HK-2 (cell line): ENCODE measurements at regions not wholly inside any gene's neighbourhood (a gene's known extent, or its start where the extent isn't known, plus 50 kb on each side); places are given as distances from the start of the nearest gene placed in this dataset.
"Not testable (repeated sequence)": the region's sequence is repeated elsewhere in the genome, so short reads cannot be mapped to it uniquely, and the experiment has no call there.

ENCODE experiments used
- DNase-seq: peaks from one replicate; pipeline ENCODE4 v3.0.0-alpha.2; 2018; ENCODE audit not compliant: unreplicated experiment

DNA sequence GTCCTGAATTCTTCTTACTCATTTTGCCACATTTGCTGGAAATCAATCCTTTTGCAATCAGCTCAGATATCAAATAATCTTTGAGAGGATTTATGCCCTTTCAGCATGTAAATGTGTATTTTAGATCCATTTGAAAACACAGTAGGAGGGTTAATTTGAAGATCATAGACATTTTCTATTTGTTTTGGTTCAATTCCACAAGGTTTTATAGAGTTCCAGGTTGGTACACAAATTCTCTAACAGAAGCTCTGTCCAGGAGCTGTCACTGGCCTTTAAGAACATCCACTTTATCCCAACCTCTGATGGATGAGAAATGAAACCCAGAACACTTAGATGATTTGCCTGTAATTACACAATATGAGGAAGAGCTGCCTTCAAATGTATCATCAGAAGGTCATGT lies 157.3 kb upstream of the CHAC2 start:
- DNase-seq: no peak

DNA sequence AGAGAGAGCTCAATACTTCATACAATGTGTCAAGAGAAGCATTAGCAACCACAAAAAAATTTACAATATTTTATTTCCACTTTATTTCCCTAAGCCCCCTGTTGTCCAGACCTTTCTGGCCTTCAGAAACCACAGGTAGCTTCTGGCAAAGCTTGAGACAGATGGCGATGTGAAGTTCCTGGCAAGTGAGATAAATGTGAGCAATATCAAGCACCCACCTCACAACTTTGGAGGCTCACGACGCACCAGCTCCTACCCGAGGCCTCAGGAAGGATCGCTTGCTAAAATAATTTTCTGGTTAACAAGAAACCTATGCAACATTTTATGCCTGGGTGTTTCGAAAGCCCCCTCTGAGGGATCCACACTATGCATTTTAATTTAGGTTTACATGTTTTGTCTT lies 158.1 kb upstream of the CHAC2 start:
- DNase-seq: no peak

DNA sequence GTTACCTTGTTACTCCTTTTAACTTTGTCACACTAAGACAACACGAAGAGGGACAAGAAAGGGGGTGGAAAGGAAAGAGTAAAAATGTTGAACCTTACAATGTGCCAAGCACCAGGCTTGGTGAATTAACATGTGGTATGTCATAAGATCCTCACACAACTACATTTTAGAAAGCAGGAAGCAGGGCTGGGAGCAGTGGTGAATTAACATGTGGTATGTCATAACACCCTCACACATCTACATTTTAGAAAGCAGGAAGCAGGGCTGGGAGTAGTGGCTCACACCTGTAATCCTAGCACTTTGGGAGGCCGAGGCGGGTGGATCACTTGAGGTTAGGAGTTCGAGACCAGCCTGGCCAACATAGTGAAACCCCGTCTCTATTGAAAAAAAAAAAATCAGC lies 159.3 kb upstream of the CHAC2 start:
- DNase-seq: no peak

DNA sequence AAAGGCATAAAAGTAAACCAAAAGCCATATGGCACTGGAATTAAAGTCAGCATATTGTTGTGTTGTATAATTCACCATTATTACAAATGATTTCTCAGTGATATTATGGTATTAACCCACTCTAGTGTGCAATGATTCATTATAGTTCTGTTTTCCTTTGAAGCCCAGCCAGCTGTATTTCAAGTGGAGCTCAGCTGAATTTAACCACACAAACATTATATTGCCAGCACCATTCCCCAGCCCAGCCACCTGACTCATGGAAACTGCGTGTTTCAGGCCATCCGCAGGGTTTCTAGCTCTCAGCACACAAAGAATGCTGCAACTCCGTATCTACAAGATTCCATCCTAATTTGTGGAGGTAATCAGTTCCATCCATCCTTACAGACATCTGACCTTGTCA lies 166.8 kb upstream of the CHAC2 start:
- DNase-seq: no peak

DNA sequence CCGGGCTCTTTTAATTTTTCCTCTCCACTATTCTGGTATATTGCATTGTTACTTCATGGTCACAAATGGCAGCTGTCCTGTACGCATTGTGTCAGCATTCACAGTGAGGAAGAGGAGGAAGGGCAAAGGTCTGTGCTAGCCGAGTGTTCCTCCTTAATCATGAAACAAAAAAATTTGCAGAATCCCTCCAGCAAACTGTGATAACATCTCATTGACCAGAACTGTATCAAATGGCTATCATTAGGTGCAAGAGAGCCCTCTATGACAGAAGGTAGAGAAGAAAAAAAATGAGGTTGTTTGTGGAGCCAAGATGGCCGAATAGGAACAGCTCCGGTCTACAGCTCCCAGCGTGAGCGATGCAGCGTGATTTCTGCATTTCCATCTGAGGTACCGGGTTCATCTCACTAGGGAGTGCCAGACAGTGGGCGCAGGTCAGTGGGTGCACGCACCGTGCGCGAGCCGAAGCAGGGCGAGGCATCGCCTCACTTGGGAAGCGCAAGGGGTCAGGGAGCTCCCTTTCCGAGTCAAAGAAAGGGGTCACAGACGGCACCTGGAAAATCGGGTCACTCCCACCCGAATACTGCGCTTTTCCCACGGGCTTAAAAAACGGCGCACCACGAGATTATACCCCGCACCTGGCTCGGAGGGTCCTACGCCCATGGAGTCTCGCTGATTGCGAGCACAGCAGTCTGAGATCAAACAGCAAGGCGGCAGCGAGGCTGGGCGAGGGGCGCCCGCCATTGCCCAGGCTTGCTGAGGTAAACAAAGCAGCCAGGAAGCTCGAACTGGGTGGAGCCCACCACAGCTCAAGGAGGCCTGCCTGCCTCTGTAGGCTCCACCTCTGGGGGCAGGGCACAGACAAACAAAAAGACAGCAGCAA lies 180.6 kb upstream of the CHAC2 start:
- not testable (repeated sequence) for DNase-seq

DNA sequence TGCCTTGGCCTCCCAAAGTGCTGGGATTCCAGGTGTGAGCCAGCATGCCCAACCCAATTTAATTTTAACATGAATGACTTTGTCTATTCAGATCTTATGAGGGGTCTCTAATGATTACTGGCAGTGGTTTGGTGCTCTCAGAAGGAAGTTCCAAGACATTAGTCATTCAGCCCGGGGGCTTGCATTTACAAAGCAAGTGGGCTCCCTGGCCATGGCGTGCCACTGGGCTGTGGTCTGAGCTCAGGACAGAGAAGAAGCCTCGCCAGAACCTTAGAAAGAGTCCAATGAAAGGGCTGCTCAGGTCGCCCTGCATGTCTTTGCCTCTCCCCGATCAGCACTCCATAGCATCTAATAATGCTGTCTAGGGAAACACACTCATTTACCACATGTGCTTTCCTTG lies 182.6 kb upstream of the CHAC2 start:
- DNase-seq: no peak

DNA sequence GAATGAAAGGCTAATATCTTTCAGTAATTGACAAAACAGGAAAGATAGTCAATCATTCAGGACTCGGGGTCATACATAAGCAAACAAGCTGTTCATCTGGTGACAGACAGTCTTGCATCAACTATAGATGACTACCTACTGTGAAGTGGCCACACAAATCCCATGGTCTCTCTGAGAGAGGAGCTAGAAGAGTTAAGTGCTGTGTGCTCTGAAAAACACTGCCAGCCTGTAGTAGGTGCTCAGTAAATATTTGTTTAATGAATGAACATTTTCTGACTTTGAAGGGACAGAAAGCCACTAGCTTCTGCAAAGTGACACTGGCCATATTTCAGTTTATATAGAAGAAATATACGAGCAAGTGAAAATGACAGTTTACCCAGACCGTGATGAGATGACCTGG lies 184.0 kb upstream of the CHAC2 start:
- no peak for DNase-seq

DNA sequence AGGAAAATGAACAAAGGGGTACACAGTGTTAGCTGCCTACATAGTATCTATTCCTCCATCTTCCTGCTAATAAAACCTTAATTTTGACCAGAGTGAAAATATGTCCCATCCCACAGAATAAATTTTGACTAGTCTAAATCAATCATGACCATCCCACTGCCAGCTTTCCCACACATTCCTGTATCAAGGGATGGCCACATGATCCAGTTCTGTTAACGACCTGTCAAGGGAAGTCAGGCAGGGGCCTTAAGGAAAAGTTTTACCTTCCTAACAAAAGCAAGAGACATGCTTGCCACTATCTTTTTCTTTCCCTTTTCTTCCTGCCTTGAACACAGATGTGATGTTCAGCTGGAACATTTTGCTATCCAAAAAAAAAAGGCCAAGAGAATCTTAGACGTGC lies 185.0 kb upstream of the CHAC2 start:
- no peak for DNase-seq

DNA sequence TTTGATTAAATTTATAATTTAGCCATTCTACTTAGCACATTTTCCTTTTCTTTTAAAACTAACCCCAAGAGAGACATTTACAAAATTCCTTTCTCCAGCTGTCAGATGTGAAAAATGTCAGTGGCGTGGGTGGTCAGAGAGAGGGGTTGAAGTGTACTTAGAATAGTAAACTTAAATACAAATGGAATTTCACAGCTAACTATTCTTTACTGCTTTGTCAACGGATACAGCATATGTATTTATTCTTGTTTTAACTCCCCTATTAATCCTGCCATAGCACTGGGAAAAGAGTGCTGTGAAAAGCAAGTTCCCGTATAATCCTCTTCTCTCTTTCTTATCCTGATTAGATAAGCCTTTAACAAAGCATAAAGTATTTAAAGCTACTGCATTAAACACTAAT lies 191.4 kb upstream of the CHAC2 start:
- no peak for DNase-seq

DNA sequence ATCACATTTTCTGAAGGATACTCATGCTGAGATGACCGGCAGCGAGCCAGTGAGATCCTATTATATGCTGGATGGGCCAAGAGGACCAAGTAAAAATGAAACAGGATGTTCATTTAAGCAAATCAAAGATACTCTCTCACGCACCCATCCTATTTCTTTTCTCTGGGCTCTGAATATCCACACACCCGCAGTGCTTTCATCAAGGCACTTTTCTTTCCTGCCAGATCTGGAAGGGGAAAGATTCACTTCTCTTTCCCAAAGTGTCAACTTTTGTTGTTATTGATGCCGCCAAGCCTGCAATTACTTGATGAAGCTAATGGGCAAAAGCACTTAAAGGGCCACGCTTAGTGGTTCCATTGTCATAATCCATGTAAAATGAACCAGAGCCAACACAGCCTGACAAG lies 191.9 kb upstream of the CHAC2 start:
- no peak for DNase-seq

DNA sequence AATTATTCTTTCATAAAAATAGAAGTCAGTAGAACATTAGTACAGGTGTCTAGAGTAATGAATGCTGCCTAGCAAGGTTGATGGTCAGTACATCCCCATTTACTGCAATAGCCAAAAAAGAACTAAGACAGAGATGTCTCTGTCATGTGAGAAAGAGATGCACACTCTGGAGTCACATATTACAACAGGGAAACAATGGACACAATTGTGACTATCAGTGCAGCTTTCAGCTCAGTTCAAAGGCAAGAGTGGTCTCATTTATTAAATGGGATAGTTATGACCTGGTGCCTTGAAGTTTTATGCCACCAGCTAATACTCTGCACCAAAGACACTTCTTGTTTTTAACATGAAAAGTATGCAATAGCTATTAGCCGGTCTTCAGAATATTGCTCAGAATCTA lies 194.9 kb upstream of the CHAC2 start:
- no peak for DNase-seq

DNA sequence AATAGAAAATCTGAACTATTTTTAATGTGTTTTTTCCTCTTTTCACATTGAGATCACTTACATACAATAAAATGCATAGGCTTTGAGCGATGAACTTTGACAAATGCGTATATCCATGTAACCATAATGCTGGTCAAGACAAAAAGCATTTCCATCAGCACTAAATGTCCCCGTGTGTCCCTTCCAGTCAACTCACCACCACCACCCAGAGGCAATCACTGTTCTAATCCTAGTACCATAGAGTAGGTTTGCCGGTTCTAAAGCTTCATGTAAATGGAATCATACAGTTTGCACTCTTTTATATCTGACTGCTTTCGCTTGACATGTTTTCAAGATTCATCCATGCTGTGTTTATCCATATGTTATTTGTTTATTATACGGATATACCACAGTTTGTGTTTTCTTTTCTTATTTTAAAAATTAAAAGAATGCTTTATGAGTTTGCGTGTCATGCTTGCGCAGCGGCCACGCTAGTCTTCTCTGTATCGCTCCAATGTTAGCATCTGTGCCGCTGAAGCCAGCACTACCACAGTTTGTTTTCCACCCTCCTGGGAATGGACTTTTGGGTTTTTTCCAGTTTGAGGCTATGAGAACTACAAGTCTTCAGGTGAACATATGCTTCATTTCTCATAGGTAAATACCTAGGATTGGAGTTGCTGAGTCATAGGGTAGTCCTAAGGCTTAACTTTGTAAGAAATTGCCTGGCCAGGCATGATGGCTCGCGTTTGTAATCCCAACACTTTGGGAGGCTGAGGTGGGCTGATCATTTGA lies 197.5 kb upstream of the CHAC2 start:
- DNase-seq: no peak

DNA sequence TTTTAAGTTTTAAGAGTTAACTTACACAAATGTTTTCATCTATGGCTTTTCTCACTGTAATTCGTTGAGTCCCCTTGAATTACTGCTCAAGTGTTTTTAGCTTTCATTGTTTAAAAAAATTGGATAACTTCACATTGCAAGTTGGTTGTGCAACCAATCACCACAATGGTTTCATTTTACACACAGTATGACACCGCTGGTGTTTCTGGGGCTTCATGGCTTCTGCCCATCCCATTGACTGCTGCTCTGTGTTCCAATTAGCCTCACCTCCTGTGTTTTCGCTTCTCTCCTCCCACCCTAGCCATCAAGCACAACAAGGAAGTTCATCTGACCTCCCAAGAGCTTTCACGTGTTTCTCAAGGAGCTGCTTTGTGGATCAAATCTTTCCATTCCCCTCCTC lies 199.1 kb upstream of the CHAC2 start:
- no peak for DNase-seq

DNA sequence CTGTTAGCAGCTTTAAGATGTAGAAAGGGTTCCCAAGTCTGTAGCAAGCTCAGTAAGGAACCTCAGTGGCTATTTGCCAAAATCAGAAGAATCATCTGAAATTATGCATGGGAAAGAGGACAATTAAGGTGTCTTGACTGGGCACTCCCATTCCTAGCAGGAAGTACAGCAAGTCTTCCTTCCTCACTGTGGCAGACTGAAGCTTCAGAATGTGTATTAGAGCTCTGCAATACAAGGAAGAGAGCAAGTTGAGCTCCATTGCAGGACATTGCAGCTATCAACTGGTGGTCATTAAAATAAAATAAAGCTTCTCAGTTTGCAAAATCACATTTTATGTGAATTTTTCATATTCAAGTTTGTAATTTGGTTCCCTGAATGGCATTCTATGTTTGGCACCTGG lies 200.5 kb upstream of the CHAC2 start:
- no peak for DNase-seq

DNA sequence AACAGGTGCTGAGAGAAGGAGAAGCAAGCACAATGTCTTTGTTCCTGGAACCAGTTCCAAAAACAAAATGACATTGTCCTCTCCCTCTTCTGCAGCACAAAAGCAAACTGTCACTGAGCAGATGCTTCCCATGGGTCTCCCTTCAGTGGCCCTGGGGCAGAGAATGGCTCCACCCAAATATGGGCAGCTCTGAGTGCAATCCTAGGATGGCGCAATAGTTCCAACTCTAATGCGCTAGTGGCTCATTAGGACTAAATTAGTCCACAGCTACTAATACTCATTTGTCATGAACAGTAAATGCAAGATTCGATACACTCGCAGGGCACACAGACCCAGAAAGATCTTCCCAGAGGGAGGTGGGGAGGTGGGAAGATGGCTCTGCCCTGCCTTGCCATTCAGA lies 205.2 kb upstream of the CHAC2 start:
- DNase-seq: no peak

DNA sequence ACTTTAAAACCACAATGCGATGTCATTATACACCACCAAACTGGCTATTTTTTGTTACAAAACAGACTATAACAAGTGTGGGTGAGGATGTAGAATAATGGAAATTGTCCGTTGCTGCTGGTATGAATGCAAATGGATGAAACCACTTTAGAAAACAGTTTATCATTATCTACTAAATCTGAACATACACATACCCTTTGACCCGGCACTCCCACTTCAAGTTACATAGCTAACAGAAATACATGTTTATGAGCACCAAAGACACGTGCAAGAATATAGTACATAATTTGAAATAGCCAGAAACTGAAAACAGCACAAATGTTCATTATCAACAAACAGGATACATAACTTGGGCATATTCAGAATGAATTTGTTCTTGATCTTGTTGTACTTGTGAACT lies 206.4 kb upstream of the CHAC2 start:
- no peak for DNase-seq

DNA sequence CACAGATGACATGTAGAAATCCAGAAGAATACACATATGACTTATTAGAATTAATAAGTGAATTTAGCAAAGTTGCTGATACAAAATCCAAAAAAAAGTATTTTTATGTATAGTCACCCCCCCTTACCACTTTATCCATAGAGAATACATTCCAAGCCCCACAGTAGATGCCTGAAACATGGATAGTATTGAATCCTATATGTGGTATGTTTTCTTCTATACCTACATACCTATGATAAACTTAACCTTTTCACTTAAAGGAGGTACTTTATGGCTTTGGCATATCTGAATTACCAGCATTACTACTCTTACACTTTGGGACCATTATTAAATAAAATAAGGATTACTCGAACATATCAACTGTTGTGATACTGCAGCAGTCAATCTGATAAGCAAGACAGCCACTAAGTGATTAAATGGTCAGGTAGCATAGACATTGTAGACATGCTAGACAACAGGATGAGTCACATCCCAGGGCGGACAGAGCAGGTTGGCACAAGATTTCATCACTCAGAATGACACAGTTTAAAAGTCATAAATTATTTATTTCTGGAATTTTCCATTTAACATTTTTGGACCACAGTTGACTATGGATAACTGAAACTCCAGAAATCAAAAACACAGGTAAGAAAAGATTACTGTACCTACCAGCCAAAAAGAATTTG lies 208.2 kb upstream of the CHAC2 start:
- peak; percentile 16 for DNase-seq

DNA sequence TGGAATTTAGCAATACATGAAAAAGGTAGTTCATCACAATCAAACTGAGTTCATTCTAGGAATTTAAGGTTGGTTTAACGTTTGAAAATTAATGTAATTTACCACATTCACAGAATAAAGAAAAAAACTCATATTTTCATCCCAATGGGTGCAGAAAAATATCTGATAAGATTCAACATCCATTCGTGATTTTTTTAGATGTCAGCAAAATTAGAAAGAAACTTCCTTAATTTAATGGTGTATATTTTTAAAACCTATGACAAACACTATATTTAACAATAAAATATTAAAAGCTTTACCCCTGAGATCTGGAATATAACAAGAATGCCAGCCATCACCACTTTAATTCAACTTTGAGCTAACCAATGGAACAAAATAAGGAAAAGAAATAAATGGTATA lies 208.7 kb upstream of the CHAC2 start:
- no peak for DNase-seq

DNA sequence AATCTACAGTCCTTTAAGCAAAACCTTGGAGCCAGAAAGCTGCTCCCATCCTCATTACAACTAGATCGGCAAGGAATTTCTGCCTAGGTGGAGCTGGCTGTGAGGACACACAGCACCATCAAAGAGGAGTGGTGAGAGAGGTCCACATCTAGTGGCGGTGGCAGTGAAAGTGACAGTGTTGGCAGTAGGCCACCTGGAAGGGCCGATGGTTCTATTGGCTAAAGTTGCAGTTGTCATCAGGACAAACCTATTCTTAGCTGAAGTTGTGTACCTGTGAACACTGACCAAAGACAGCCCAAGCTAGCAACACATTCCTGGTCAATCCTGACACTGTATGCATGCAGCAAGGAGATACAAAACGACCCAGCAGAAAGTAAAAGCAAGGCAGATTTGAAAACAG lies 218.1 kb upstream of the CHAC2 start:
- no peak for DNase-seq

DNA sequence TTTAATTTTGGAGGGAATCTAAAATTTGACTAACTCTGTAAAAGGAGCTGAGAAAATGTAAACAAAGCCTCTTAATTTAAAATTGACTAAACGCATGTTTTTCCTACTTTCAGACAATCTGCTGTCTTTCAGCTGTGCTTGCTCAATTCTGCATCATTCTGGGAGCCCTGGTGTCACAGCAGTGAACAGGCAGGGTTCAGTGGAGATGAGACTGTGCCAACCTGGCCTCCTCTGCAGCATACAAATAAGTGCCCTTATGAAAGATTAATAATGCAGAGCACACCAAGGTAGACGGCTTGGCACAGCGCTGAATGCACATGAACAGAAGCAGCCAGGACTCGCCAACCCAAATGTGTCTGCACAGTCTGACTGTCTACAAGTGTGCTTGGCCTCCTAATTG lies 222.0 kb upstream of the CHAC2 start:
- no peak for DNase-seq

DNA sequence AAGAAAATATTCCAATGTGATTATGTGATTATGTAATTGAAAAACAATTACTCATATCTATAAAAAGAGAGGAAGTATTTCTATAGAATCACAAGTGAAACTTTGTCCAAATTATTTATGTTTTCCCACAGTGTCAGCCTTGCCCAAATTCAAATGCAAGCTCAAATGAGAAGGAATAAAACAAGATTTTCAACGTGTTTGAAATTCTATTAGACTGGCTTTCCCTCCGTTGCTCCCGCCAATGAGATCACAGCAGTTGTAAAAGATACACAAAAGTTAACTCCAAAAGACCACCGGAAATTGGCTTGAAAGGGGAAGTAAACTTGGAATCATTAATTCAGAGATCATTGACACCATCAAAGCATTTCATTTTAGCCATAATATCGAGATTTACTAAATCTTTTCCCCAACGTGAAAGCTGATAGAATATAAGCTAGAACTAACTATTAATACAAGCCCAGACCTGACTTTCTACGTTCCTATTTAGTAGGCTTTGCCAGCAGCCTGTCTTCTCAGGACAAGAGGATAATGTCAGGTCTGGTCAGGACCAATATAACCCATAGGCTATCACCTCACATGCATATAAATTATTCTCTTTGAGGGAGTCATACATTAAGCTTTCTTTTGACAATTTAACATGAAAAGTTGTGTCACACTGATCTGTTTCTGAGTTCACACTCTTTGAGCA lies 222.6 kb upstream of the CHAC2 start:
- DNase-seq: no peak

DNA sequence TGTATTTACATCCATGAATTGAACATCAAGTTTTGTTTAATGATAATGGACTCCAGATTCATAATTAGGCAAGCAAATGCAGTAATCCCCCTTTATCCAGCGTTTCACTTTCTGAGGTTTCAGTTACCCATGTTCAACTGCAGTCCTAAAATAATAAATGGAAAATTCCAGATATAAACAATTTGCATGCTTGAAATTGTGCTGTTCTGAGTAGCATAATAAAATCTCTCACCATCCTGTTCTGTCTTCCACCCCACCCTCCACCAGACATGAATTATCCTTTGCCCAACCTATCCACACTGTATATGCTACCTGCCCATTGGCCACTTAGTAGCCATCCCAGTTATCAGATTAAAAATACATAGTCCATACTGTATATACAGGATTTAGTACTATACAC lies 224.5 kb upstream of the CHAC2 start:
- DNase-seq: no peak
